GM21423 (cell line): ENCODE measurements at regions not wholly inside any gene's neighbourhood (a gene's known extent, or its start where the extent isn't known, plus 50 kb on each side); places are given as distances from the start of the nearest gene placed in this dataset.

Experiments
- ATAC-seq: cut with Tn5 transposase; IDR thresholded peaks from one replicate; pipeline ENCODE4 v1.9.1; 2021; ENCODE audit warnings: mild to moderate bottlenecking, moderate library complexity; ENCODE audit not compliant: unreplicated experiment

DNA sequence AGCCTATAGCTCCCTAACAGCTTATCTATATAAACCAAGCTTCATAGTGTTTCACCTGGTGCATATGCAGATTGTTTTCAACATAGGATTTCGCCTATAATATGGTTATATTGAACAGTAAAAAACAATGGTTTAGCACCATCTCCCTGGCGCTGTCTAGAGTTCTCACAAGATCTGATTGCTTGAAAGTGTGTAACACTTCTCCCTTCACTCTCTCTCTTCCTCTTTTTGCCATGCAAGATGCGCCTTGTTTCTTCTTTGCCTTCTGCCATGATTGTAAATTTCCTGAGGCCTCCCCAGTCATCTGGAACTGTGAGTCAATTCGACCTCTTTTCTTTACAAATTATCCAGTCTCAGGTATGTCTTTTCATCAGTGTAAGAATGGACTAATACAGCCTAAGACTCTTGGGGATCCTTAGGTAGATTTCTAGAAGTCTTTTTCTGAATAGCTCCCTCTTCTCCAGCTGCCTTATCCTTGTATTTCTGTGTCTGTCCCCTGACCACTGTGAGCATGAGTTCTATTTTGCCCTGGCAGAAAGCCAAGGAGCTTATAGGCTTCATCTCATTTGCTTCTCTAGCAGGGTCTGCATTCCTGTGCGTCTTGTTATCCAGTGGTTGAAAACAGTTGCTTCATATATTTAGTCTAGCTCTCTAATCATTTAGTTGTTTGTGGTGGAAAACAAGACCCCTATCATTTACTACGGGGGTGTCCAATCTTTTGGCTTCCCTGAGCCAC lies 401.6 kb downstream of the GPD2 start:
- no peak for ATAC-seq

DNA sequence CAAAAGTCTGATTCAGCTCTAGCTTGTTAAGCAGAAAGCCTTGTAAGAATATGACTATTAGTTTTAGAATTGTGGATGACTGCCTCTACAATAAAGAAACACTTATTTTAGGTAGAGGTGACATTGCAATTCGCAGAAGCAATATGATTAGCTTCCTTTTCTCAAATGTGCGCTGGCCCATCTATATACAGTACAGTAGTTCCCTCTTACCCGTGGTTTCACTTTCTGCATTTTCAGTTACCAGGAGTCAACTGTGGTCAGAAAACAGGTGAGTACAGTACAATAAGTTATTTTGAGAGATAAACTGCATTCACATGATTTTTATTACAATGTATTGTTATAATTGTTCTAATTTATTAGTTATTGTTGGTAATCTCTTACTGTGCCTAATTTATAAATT lies 405.1 kb downstream of the GPD2 start:
- ATAC-seq = no peak

DNA sequence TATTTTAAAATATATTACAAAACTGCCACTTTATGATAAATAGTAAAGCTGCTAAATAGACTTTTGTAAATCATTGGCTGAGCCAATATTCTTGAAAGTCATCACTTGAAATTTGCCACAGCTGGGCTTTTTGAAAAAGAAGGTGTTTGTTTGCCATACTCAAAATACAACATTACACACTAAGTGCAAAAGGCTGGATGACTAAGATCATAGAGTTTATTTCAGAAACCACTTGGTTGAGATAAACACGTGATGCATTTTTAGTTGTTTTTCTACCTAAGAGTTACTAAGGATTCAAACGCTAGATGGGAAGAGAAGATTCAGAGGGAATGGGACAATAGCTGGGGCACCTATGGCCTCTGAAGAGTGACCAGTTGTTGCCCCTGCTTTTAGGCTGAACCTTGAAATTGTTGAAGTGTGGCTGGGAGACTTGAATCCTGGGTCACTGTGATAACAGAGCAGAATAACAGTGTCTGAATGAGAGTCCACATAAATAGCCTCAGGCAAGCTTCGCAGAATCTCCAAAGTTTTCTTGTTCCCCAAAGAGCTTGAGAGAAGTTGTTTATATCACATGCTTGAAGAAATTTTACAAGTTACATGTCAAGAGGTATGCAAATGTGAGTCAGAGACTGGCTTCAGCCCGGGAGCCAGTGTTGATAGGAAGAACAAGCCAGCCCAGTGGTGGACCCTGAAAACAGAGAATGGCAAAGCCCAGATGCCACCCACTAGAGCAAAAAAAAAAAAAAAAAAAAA lies 409.8 kb downstream of the GPD2 start:
- ATAC-seq = no peak

DNA sequence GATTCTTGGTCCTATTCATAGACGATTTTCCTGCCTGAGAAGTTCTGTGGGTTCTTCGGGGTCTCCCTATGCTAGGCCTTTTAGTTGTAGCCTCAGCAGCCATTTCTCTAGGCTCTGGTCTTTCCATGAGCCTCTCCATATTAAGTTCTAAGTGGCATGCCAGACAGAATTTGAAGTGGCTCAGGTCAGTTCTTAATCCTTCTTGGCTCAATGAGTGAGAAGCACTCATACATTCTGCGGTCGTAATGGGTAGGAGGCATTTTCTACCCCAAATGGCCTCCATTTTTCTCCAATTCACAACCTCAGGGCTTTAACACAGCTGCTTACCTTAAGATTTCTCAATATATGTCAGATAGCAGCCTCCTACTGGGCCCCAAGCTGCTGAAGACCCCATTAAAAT lies 405.3 kb upstream of the GALNT5 start:
- no peak for ATAC-seq

DNA sequence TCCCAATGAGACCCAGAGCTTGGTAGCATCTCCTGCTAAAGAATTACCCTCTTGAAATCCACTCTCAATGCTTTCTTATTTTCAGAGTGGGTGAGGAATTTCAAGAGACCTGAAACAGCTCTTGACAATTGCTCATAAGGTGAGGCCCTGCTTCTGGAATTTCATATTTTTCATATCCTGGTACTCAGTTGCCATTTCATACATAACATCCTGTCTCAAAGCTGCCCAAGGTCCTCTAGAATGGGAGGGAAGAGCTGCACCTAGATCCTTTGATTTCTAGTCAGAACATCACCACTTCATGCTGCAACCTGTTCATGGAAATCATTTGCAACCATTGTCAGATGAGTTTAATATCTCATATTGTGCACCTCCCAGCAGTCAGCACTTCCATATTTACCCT lies 404.8 kb upstream of the GALNT5 start:
- no peak for ATAC-seq

DNA sequence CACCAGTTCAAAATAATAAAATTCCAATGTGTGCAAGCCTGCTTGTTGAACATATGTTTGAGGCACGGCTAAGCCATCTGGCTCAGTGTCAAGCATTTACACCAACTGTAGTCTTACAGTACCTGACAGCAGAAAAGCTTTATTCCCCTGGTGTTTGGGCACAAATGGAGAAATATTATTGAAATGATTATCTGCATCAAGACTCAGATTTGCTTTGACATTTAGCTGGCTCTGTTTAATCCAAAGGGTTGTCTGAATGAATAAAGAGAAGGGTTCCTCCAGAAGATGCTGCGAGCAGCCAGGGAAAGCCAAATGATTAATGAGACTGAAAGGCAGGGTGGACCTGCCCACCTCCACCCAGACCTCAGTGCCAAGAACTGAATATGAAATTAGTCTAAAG lies 393.2 kb upstream of the GALNT5 start:
- no peak for ATAC-seq

DNA sequence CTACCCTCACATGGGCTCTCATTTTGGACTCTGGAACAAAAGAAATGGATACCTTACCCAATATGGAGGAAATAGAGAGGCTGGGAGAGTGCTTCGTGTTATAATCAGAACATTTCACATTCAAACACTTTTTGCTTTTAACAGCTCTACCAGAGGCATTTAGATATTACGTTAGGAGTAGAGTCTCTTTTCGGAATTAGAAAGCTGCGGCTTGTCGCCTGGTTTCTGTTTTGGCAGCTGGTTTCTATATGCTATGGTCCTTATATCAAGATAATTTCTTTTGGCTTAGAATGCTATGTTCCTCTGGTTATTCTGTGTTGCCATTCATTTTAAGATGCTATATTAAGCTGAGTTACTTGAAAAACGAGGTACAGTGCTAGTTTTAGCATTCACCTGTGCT lies 392.8 kb upstream of the GALNT5 start:
- no peak for ATAC-seq

DNA sequence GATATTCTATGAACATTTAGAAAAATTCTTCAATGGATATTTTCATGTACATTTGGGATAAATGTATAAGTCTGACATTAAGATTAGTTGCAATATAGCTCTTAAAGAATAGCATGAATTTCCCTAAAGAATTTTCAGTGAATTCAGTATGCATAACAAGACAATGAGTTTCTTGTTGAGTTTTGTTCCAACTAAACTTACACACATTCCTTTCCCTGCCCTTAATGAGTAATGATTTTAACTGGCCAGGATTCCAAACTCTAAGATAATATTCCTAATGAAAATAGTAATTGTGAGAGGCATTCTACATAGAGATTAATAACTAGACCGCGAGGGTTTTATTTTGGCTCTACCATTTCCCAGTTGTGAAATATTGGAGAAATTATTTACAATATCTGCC lies 390.3 kb upstream of the GALNT5 start:
- no peak for ATAC-seq

DNA sequence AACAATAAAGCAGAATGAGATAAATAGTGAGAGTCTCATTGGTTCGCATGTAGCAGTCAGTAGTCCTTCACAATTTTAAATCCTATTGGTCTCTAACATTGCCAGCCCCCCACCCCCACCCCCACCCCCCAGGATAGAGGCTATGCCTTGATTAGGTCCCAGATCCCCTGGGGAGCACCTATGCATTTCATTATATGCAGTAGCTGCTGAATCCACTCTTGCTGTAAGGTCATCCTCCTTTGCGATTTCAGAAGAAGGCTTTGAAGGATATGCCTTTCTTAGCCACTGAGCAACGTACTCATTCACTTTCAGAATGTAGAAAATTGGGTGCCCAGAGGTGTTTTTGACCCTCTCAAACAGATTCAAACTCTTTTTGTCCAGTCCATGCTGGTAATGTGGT lies 382.8 kb upstream of the GALNT5 start:
- ATAC-seq = no peak

DNA sequence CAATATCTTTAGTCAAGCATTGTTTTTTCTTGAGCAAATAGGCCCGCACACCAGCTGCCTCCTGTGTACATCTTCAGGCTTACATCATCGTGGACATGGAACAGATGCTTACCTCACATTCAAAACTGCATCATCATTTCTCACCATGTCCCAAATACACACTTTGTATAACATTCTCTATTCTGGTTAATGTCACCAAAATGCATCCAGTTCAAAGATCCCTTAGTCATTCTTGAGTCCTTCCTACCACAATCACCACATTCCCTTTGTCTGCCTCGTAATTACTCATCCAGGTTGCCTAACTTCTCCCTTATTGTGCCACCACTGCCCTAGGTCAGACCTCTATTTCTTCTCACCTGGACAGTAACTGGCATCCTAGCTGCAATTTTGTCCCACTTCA lies 373.7 kb upstream of the GALNT5 start:
- ATAC-seq = no peak

DNA sequence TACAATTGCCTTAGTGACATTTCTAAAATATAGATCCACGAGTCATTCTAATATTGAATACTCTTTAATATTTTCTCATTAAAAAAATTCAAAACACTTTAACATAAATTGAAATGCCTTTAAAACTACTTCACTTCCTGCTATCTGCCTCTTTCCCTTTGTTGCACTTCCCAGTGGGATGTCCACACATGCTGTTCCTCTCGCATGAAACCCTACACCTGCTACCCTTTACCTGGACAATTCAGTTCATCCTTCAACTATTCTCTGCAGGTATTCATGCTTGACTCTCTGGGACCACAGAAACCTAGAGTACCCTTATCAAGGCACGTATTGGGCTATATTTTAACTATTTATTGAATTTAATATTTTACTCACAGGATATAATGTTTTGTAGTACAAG lies 373.3 kb upstream of the GALNT5 start:
- ATAC-seq = no peak

DNA sequence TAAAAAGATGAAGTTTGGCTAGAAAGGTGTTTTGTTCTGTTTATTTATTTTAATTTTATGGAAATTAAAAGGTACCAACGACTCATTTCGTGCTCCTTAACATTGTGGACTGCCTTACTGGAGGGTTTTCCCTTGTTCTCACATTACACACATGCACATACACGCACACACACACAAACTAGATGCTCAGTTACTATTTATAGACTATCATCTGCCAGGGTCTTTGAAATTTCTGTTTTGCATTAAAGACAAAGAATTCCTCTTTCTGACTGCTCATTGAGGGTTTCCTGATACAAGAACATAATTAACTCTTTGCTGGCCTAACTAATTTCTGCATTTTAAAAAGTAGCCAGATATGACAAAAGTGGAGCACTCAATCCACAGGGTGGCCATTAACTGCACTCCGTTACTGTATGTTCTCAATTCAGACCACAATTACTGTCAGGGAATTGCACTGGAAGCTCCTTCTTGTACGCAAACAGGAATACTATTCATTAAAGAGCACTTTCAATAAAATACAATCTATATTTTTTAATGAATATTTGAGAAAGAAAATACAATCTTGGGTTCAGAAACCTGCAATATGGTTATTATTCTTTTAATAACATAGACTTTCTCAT lies 366.9 kb upstream of the GALNT5 start:
- ATAC-seq = no peak

DNA sequence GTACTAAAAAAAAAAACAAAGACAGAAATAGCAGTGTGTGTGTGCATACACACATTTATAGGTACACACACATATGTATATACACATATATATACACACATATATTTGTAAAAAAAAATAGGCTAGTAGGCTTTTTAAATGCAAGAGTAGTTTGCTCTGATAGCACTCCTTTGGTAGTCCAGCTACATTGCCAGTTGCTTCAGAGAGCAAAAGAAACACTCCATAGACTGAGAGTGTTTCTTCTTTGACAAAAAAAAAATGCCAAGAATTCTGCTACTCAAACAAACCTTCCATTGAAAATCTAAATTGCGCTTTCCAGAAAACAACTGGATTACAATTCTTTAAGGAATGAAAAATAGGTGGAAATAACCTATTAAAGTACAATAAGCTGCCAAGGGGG lies 365.9 kb upstream of the GALNT5 start:
- ATAC-seq = no peak

DNA sequence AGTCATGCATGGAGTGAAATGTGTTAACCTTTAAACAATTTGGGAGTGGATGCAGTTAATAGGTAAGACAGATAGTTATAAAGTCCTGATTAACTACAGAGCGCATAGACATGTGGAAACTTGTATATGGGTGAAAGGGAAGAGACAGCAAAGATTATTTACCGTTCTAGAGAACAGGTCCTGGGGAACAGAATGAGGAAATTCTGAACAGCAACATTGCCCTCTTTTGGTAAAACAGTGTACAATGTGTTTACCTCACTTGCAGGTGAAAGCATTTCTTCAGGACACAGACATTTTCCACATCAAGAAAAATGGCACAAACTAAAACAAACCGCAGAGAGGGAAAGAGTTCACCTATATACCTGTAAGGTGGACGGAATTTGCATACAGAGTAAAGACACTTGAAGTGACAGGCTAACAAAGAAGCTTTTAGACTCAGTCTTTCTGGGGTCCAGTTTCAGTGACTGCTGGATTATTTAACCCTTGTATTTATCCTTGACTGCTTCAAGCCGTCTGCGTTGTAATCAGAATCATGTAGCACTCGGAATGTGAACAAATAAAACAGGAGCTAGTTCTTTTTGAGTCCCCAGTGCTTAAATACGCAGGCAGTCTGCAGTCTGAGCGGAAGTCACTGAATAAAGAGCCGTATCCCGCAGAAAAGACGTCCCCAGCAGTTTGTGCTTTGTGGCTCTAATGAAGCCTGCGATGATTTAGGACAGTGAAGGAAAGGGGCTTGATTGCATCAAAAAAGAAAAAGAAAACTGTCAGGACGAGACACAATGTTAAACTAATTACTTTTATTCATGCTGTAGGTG lies 364.8 kb upstream of the GALNT5 start:
- no peak for ATAC-seq

DNA sequence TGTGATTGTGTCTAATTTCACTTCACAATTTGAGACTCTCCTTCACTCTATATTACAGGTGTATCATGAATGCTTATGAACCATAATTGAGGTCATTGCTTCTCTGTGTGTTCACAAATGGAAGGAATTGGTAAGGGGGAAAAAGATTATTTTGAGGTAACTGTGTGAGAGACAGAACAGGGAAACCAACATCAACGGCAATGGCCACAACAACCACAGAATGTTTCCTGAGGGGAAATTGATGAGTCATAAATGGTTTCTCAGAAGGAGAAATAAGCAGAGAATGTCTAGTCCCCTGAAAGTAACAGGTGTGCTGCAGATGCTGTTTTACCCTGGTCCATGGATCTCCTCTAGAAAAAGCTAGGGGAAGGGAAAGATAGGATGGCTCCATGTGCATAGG lies 361.2 kb upstream of the GALNT5 start:
- peak; percentile 96 for ATAC-seq

DNA sequence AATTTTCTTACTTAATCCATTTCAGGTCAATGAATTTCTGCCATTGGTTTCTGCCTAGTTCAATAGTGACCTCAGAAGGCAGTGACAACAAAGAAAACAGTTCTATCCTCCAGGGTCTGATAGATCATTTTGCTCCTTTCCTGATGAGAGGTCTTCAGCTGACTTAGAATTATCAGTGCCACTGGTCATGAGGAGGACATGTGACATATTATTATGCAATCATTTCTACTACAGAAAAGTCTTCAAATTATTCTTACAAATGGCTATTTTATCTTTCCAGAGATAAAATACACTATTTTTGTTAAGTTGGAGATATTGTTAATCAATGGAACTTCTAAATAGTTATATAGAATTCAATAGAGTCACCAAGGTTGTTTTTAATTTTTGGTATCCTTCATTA lies 360.0 kb upstream of the GALNT5 start:
- no peak for ATAC-seq

DNA sequence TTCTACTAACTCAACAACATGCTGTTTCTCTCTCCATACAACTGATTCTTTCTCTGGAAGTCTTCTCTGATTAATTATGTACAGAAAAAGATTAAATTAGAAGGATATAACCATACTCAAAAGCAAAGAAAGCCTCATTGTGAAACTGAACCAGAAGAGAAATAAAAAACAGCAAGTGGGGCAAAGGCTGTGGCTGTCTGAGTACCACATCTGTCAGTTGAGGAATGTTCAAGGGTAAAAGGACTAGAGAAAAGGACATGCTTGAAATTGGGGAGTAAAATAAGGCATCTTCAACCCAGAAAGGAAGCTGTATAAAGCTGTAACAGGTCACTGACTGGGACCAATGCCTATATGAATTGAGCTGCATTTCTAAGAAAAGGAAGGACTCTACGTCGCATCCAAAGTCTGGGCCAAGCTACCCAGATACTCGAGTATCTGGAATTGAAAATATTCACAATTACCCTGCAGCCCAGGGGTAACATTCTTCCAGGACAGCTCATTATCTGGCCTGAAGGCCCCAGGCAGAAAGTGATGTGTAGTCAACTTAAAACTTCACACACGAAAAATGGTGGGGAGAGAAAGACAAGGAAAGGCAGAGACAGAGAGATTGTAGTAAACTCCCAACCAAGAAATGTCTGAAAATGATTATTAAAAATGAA lies 356.0 kb upstream of the GALNT5 start:
- ATAC-seq = no peak

DNA sequence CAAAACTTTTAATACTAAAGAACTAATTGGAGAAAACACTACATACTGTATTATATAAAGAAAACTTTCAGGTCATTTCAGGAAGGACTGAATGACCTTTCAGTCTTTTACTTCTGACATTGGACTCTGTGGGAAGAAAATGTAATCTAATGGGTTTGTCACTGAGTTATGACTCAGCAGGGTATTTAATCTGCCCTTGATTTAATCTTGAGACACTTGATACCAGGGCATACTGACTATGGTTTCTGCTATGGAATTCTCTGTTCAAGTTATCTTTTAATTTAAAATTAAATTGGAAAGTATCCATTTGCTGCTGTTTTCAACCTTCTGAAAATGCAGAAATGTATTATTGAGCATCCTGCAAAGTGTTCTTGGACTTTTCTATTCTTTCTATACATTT lies 354.2 kb upstream of the GALNT5 start:
- ATAC-seq = no peak

DNA sequence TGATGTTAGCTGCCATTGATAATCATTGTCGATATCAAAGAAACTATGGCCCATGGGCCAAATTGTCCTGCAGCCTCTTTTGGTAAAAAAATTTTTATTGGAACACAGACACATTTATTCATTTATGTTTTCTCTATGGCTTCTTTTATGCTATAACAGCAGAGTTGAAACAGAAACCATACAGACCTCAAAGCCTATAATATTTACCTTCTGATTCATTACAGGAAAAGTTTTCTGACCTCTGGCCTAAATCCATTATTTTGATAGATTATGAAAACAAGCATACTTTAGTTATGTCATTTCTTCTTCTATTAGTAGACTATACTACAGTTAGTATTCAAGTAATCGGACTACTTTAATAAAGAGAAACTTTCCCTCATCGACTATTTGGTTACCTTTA lies 349.7 kb upstream of the GALNT5 start:
- no peak for ATAC-seq

DNA sequence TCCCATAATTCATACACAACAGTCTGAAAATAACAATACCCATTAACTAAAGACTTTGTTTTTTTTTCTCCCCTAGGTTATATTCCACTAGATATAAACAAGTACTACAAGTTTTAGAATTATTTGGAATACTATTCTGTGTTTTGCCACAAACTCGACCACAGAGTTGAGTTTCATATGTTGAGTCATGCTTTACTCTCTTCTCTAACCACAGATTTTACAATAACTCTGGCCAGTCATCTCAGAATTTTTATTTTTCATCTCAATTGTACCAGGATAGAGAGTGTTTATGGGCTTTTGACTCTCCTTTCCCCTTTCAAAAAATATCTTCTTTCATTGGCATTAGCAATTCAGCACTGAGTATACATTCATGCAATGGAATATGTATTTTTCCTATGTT lies 348.7 kb upstream of the GALNT5 start:
- ATAC-seq = peak; percentile 70

DNA sequence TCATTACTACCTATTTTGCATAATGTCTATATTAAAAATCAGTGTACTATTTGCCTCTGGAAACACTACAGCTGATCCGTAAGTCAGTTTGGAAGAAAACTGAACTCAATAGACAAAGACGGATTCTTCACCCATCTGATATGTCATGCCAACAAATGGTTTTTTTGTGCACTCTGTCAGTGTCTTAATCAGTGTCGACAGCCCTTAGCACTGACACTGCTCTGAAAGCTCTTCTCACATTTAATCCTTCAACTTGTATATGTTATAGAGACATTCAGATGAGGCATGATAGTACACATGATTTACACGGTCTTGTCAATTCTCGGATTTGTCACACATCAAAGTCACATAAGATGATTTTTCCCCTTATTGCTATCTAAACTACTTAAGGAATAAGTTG lies 347.5 kb upstream of the GALNT5 start:
- ATAC-seq = no peak
